ENCODE measurements at regions not wholly inside any gene's neighbourhood (a gene's known extent, or its start where the extent isn't known, plus 50 kb on each side); places are given as distances from the start of the nearest gene placed in this dataset.

GRCh38 chr5:81914696-81915095 is 57.1 kb upstream of the ATG10 start:
- DNase-seq (ENCODE audit: low read depth in 1 of 2, low spot score in 1 of 2): no peak

DNA sequence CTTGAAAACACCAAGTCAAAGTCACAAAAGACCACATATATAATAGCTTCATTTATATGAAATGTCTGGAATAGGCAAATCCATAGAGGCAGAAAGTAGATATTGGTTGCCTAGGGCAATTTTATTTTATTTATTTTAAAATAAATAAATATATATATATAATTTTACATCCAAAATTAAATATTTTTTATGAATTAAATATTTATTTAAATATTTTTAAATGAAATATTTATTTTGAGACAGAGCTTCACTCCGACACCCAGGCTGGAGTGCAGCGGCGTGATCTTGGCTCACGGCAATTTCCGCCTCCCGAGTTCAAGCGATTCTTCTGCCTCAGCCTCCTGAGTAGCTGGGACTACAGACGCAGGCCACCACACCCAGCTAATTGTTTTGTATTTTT is 58.9 kb upstream of the ATG10 start:
- DNase-seq (ENCODE audit: low read depth in 1 of 2, low spot score in 1 of 2): no peak

DNA sequence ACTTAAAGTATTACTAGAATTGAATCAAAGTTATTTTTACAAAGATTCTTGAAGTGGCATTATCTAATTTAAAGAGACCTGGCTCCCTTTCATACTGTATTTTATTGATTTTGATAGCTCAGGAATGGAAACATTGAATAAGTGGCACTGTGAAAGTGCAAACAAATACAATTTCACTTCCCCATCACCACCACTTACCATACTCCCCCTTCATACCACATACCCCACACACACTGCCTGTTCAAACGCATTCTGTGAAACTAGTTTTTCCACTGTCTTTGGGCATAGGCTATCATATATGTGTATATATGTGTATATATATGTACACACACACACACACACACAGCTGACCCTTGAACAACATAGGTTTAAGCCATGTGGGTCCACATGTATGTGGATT is 62.1 kb upstream of the ATG10 start:
- DNase-seq (ENCODE audit: low read depth in 1 of 2, low spot score in 1 of 2): no peak

DNA sequence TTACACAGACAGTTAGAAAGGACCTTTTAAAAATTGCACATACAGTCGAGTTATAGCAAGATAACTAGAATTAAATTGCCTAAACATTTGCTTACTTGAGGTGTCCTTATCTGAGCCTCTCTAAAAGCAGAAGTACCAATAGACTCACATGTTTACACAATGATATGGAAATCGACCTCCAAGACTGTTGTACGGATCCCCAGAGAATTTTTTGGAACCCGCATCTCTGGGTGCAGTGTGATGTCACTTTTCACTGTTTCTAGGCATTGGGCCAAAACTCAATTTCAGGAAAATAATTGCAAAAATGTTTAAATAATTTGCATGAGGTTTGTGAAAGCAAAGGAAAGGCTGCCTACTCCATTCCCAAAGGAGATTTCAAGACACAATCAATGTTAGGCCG is 63.1 kb upstream of the ATG10 start:
- no peak for DNase-seq (ENCODE audit: low read depth in 1 of 2, low spot score in 1 of 2)

- DNase-seq (ENCODE audit: low read depth in 1 of 2, low spot score in 1 of 2): no peak
These were observed 63.8 kb upstream of the ATG10 start for GRCh38 chr5:81908044-81908443.

DNA sequence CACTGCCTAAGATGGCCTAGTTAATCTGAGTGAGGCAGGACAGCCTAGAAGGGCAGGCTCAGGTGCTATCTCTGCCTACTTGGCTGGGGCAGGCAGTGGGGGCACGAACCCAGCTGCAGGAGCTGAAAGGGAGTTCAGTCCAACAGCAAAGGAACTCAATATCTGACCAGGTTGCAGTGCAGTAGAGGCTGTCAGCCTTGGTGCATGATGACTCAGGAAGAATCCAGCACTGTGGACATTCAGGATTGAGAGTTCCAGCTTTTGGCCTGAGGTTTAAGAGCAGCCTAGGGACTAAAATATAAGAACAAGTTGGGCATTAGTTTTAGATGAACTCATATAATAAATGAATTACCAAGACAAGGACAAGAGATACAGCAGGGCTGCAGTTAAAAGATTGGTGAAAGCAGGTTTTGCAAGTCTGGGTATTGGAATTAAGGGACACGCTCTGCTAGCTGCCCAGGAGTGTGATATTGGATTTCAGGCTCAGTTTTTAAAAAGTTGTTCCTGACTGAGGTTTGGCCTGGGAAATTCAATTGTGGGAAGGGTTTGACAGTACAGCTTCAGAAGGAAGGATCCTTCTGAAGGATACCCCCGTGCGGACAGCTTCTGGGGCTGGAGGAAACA is 64.7 kb upstream of the ATG10 start:
- DNase-seq (ENCODE audit: low read depth in 1 of 2, low spot score in 1 of 2): no peak

DNA sequence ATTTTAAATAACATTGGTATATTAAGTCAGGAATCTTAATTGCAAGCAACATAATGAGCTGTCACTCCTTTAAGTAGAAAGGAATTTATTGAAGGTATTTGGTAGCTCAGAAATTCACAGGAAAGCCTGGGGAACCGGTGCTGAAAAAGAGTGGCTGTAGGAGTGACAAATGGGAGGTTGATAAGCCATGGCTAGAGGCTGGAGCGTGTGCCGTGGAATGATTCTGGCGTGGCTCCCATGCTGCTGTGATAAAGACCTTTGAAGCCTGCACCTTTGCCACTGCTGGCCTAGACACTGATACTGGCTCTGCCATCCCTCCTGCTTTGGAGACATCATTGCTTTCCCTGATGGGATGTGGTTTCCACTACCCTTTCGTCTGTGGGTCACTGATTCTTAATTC is 65.7 kb upstream of the ATG10 start:
- no peak for DNase-seq (ENCODE audit: low read depth in 1 of 2, low spot score in 1 of 2)

DNA sequence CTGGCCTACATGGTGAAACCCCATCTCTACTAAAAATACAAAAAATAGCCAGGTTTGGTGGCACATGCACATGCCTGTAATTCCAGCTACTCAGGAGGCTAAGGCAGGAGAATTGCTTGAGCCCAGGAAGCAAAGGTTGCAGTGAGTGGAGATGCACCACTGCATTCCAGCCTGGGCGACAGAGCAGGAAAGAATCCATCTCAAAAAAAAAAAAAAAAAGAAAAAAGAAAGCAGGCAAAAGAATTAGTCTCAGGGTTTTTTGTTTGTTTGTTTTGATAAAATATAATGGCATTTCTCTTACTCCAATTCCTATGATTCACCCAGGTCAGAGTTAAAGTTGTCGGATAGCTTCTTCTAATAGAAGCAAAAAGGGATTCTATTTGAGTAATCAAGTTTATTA is 67.0 kb upstream of the ATG10 start:
- no peak for DNase-seq (ENCODE audit: low read depth in 1 of 2, low spot score in 1 of 2)

GRCh38 chr5:81904166-81904565 is 67.7 kb upstream of the ATG10 start:
- no peak for DNase-seq (ENCODE audit: low read depth in 1 of 2, low spot score in 1 of 2)

DNA sequence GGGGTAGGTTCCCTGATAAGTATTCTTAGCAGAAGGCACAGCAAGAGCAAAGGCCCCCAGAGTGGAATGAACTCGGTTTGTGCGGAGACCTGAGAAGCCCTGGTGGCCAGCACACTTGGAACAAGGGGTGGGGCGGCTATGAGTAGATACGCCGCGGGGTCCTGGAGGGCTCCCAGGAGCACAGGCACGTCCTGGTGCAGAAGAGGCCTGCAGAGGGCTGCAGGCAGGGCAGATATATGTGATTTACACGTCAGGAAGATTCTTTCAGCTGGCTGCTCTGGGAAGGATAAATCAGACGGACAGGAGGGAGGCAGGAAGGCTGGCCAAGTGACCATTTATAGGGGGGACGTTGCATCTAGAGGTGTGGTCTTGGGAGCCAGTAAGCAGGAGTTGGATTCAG is 70.2 kb upstream of the ATG10 start:
- no peak for DNase-seq (ENCODE audit: low read depth in 1 of 2, low spot score in 1 of 2)

DNA sequence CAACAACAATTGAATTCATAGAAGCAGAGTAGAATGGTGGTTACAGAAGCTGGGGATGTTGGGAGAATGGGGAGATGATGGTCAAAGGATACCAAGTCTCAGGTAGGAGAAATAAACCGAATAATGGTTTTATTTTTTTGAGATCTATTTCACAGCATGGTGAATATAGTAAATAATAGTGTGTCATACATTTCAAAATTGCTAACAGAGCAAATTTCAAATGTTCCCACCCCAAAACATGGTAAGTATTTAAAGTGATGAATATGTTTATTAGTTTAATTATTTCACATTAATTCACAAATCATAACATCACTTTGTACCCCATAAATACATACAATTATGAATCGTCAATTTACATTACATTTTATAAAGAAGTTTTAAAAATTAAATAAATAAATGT is 72.7 kb upstream of the ATG10 start:
- DNase-seq (ENCODE audit: low read depth in 1 of 2, low spot score in 1 of 2): no peak

- no peak for DNase-seq (ENCODE audit: low read depth in 1 of 2, low spot score in 1 of 2)
These were observed 73.4 kb upstream of the ATG10 start for GRCh38 chr5:81898403-81898802.

- no peak for DNase-seq (ENCODE audit: low read depth in 1 of 2, low spot score in 1 of 2)
These were observed 75.1 kb upstream of the ATG10 start for GRCh38 chr5:81896764-81897163.

- DNase-seq (ENCODE audit: low read depth in 1 of 2, low spot score in 1 of 2): no peak
These were observed 76.5 kb upstream of the ATG10 start for GRCh38 chr5:81895307-81895706.

DNA sequence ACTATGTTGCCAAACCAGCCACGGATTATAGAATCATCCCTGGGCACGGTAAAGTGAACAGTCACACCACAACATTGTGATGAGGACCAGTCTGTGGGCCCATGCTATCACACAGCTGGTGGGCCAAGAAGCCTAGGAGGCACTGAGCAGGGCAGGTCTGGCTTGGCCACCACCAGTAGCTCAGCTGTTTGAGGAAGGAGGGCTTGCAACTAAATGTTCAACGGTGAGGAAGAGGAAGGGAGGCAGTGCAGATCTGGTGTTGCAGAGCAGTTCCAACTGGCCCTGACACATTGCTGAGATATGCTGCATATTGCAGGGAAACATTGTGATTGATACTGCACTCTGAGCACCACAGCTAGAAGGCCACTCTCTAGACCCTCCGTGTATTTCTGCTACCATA is 77.9 kb upstream of the ATG10 start:
- DNase-seq (ENCODE audit: low read depth in 1 of 2, low spot score in 1 of 2): no peak

DNA sequence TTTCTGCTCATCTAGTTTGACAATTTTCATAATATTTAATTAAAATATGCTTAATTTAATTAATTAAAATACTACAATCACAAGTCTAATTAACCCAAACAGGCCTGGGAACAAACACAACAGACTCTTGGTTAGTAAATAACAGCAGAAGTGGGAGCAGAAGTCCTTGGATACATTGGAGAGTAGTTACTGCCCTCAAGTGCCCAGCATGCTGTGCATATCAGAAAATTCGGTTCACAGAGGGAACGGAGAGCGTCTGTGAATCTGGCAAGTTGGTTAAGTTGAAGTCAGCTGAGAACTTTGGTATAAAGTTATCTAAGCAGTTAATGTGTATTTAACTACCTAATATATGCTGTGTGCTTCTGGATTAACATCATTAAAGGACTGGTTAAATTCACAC is 87.0 kb upstream of the ATG10 start:
- no peak for DNase-seq (ENCODE audit: low read depth in 1 of 2, low spot score in 1 of 2)

DNA sequence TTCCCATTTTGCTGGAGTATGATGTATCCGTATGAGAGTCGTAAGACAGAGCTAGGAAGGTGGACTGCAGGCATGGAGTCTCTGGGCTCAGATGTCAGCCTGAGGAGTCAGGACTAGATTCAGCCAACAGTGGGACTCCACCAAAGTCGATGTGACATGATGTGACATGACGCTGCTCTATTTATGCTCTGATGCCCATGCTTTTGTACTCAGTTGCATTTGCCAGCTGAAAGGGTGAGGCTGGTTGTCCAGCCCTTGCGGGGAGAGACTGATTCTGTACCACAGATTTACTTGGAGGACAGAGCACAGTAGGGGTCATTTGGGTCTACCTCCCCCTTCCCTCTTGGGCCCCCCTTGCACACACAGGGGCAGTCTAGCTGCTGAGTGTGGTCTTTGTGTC is 88.5 kb upstream of the ATG10 start:
- no peak for DNase-seq (ENCODE audit: low read depth in 1 of 2, low spot score in 1 of 2)

GRCh38 chr5:81881595-81881994 is 90.2 kb upstream of the ATG10 start:
- no peak for DNase-seq (ENCODE audit: low read depth in 1 of 2, low spot score in 1 of 2)

GRCh38 chr5:81879936-81880335 is 91.9 kb upstream of the ATG10 start:
- DNase-seq (ENCODE audit: low read depth in 1 of 2, low spot score in 1 of 2): no peak

- DNase-seq (ENCODE audit: low read depth in 1 of 2, low spot score in 1 of 2): no peak
These were observed 93.5 kb upstream of the ATG10 start for GRCh38 chr5:81878333-81878732.

GRCh38 chr5:81866994-81867393 is 104.8 kb upstream of the ATG10 start:
- no peak for DNase-seq (ENCODE audit: low read depth in 1 of 2, low spot score in 1 of 2)

GRCh38 chr5:81860778-81861177 is 109.9 kb upstream of the SSBP2 start:
- DNase-seq (ENCODE audit: low read depth in 1 of 2, low spot score in 1 of 2): no peak

DNA sequence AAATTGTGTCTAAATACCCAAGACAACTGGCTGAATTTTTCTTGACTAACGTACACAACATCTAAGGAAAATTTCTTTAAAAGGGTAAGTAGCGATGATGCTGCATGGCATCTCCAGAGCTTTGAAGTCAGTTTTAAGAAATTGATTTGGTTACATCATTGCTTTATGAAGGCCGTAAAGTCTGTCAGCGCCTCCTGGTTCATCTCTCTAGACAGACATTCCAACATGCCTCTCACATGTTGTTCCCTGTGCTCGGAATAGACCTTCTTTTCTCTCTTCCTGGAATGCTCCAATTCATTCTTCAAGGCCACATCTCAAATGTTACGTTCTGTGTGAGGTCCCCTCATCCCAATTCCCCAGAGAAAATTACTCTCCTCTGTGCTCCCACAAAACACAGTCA is 108.7 kb upstream of the SSBP2 start:
- DNase-seq (ENCODE audit: low read depth in 1 of 2, low spot score in 1 of 2): no peak
